BE2C (cell line): ENCODE measurements at regions not wholly inside any gene's neighbourhood (a gene's known extent, or its start where the extent isn't known, plus 50 kb on each side); places are given as distances from the start of the nearest gene placed in this dataset.

Experiments used
- DNase-seq: peaks from one replicate; pipeline ENCODE4 v3.0.0-alpha.2; 2020
- H3K27me3 ChIP-seq: fragments of 250-450 bp; sonication (Bioruptor Pico); 2 replicates; pipeline ENCODE4 v1.5.1; 2020; ENCODE audit warnings: mild to moderate bottlenecking
- H3K36me3 ChIP-seq: fragments of 250-450 bp; sonication (Bioruptor Pico); 2 replicates; pipeline ENCODE4 v1.5.1; 2020; ENCODE audit warnings: mild to moderate bottlenecking
- H3K4me1 ChIP-seq: fragments of 250-450 bp; sonication (Bioruptor Pico); 2 replicates; pipeline ENCODE4 v1.5.1; 2020
- H3K4me3 ChIP-seq: 2 replicates; pipeline ENCODE4 v1.5.1; 2011; ENCODE audit warnings: low read depth, low read length
- H3K9me3 ChIP-seq: fragments of 250-450 bp; sonication (Bioruptor Pico); 2 replicates; pipeline ENCODE4 v1.5.1; 2020
- TF ChIP-seq, protein P1 (sequence below): IDR thresholded peaks from 2 replicates; pipeline ENCODE4 v1.5.1; 2012; ENCODE audit warnings: mild to moderate bottlenecking, low read depth, low read length

DNA sequence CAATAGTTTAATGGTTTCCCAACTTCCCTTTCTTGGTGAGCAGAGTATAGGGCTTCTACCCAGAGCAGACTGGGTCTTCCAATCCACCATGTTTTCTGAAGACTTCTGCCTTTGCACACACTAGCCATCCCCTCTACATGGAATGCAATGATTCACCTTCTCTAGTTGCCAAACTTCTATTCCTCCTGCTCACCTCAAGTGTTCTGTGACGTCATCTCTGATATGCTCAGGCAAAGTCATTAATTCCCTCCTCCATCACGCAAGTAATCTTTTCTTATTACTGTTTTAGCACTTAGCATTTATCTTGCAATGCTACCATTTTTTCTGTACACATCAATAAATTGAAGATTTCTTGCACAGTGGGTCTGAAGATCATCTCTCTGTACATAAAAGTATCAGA lies 174.2 kb downstream of the RBM26 start:
- Histone ChIP-seq H3K9me3 (no peaks in the 10 kb centered on the region), H3K36me3 (no peaks in the 10 kb centered on the region), H3K4me3 (no peak overlapping the region), H3K27me3 (no peaks in the 10 kb centered on the region), H3K4me1 (no peaks in the 10 kb centered on the region)
- DNase-seq: no peak
- TF ChIP-seq, protein P1, sequence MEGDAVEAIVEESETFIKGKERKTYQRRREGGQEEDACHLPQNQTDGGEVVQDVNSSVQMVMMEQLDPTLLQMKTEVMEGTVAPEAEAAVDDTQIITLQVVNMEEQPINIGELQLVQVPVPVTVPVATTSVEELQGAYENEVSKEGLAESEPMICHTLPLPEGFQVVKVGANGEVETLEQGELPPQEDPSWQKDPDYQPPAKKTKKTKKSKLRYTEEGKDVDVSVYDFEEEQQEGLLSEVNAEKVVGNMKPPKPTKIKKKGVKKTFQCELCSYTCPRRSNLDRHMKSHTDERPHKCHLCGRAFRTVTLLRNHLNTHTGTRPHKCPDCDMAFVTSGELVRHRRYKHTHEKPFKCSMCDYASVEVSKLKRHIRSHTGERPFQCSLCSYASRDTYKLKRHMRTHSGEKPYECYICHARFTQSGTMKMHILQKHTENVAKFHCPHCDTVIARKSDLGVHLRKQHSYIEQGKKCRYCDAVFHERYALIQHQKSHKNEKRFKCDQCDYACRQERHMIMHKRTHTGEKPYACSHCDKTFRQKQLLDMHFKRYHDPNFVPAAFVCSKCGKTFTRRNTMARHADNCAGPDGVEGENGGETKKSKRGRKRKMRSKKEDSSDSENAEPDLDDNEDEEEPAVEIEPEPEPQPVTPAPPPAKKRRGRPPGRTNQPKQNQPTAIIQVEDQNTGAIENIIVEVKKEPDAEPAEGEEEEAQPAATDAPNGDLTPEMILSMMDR: no peak

DNA sequence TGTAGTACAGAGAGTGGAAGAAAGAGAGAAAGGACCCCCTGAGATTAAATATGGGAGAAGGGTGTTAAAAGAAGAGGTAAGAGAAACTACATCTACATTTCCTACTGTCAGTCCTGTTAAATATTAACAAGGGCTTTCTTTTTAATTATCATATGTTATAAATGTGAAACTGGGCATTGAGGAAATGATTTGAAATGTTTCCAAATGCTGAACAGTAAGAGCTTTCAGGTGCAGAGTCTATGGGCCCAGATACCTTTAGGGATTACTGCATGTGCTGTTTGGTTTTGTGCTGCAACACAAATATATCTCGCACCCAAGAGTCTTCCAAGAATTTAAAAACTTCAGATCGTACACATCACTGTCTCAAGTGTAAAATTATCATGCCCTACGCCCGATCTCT lies 176.3 kb downstream of the RBM26 start:
- Histone ChIP-seq H3K4me3 (no peak overlapping the region), H3K36me3 (no peaks in the 10 kb centered on the region), H3K4me1 (no peaks in the 10 kb centered on the region), H3K9me3 (no peaks in the 10 kb centered on the region), H3K27me3 (no peaks in the 10 kb centered on the region)
- TF ChIP-seq, protein P1: no peak
- no peak for DNase-seq

DNA sequence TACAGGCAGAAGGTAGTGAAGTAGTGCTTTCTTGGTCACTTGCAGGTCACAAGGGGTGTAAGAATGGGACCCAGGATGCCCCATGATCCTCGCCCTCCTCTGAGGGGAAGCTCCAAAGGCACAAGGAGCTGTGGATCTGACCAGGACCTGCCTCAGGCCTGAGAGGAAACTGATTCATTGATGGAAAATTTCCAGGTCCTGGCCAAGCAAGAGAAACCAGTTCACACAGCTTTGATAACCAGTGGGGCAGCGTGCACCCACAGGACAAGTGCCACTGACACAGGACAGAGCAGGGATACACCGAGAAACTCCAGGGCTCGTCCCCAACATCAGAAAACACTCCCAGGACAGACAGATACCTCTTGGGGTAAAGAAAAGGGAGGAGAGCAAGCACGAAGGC lies 177.1 kb downstream of the RBM26 start:
- no peak for DNase-seq
- H3K4me3 ChIP-seq: no peak overlapping the region
- no peaks in the 10 kb centered on the region for H3K36me3 ChIP-seq
- H3K27me3 ChIP-seq: no peaks in the 10 kb centered on the region
- TF ChIP-seq, protein P1: no peak
- no peaks in the 10 kb centered on the region for H3K9me3 ChIP-seq
- no peaks in the 10 kb centered on the region for H3K4me1 ChIP-seq

DNA sequence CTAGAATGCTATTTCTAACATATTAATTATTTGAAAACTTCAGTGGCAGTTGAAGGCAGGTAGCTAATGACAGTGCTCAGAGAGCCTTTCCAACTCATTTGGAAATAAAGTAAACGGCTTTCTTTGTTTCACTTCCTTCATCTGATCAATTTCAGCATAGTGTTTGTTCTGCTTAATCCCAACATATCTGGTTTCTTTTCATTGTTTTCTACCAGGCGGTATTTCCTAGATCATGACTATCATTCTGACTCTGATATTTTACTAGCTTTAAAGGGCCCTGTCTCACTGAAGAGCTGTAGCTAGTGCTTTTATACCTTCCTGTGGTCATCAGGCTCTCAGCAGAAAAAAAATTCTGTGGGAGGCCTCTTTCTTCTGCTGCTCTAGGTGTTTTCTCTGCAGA lies 178.6 kb downstream of the RBM26 start:
- Histone ChIP-seq H3K27me3 (no peaks in the 10 kb centered on the region), H3K9me3 (no peaks in the 10 kb centered on the region), H3K36me3 (no peaks in the 10 kb centered on the region), H3K4me3 (no peak overlapping the region), H3K4me1 (no peaks in the 10 kb centered on the region)
- TF ChIP-seq, protein P1: no peak
- no peak for DNase-seq

DNA sequence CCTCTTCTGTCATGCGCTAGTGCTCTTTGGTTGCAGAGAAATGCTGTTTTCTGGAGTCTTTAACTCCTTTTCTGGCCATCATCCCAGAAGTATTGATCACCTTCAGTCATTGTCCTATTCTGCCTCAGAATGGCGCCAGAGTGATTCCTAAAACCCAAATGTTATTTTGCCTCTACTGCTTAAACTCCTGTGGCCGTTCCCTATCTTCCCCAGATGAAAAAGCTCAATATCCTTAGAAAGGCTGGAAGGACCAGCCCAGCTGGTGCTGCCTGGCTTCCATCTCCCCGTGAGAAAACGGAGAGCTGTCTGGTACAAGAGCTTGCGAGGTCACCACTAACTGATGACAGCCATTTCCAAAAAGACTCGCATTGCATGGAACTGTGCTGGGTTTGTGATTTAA lies 179.1 kb downstream of the RBM26 start:
- no peaks in the 10 kb centered on the region for H3K27me3 ChIP-seq
- TF ChIP-seq, protein P1: 0 out of 2 replicates have a peak, but pooled peaks have one; percentile 7
- H3K36me3 ChIP-seq: no peaks in the 10 kb centered on the region
- H3K9me3 ChIP-seq: no peaks in the 10 kb centered on the region
- DNase-seq: no peak
- H3K4me3 ChIP-seq: no peak overlapping the region
- H3K4me1 ChIP-seq: no peaks in the 10 kb centered on the region

DNA sequence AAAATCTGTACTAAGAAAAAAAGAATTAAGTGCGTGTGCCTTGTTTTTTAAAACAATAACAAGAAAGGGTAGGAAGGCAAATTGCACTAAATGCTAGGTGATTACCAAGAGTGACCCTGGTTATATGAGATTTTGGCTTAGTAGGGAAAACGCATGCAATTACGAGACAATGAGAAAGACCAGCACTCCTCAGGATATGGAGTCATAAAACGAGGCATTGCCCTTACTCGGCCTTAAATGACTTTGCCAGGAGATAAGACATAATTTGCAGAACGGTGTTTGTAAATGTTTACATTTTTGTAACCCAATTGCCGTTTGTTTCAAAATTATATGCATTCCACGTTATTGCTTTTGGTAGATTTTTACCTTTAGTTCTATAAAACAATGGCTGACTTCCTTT lies 179.8 kb downstream of the RBM26 start:
- TF ChIP-seq, protein P1: no peak
- no peak for DNase-seq
- Histone ChIP-seq H3K4me3 (no peak overlapping the region), H3K9me3 (no peaks in the 10 kb centered on the region), H3K27me3 (no peaks in the 10 kb centered on the region), H3K4me1 (no peaks in the 10 kb centered on the region), H3K36me3 (no peaks in the 10 kb centered on the region)
